GM18870 (cell line): ENCODE measurements at regions not wholly inside any gene's neighbourhood (a gene's known extent, or its start where the extent isn't known, plus 50 kb on each side); places are given as distances from the start of the nearest gene placed in this dataset.
A peak's percentile ranks its signal among the peaks of the same experiment; 100 is the strongest.

ENCODE experiments used
- ATAC-seq: cut with Tn5 transposase; IDR thresholded peaks from one replicate; pipeline ENCODE4 v1.9.1; 2021; ENCODE audit warnings: moderate library complexity; ENCODE audit not compliant: unreplicated experiment

GRCh38 chr1:109827466-109827865 lies 63.7 kb upstream of the EPS8L3 start:
- no peak for ATAC-seq

- no peak for ATAC-seq
Measured at GRCh38 chr1:109826930-109827349, 63.2 kb upstream of the EPS8L3 start.

GRCh38 chr1:109826446-109826845 lies 62.7 kb upstream of the EPS8L3 start:
- no peak for ATAC-seq

DNA sequence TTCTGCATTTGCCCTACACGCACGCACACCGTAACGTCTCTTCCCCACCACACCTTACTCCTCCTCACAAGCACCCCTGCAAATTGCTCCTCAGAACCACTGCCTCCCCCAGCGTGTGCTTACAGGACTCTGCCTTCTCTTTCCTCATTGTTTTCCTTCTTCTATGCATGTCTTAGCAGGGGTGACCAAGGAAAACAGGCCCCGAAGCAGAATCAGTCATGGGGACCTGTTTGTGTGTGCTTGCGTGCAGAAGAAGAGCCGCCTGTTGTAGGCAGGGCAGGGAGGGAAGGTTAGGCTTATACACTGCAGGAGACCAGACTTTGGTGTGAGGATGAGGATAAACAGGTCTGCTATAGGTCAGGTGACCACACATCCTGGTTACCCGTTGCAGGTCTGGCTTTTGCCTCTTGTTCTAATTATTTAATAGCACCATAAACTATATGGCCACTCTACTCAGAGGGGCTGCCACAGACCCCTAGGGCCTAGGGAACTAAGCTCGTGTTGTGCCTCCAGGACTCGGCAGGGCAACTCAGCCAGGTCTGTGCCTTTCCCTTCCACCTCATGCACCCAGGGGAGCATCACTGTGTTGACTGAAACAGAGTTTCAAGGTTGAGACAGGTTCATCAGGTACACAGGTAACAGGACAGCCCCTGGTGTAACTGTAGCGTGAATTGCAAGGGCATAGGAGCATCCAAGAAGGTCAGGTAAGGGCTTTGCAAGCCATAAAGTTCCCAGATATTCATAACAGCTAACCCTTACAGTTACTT lies 60.8 kb upstream of the EPS8L3 start:
- no peak for ATAC-seq

GRCh38 chr1:109823543-109824348 lies 60.0 kb upstream of the EPS8L3 start:
- no peak for ATAC-seq

DNA sequence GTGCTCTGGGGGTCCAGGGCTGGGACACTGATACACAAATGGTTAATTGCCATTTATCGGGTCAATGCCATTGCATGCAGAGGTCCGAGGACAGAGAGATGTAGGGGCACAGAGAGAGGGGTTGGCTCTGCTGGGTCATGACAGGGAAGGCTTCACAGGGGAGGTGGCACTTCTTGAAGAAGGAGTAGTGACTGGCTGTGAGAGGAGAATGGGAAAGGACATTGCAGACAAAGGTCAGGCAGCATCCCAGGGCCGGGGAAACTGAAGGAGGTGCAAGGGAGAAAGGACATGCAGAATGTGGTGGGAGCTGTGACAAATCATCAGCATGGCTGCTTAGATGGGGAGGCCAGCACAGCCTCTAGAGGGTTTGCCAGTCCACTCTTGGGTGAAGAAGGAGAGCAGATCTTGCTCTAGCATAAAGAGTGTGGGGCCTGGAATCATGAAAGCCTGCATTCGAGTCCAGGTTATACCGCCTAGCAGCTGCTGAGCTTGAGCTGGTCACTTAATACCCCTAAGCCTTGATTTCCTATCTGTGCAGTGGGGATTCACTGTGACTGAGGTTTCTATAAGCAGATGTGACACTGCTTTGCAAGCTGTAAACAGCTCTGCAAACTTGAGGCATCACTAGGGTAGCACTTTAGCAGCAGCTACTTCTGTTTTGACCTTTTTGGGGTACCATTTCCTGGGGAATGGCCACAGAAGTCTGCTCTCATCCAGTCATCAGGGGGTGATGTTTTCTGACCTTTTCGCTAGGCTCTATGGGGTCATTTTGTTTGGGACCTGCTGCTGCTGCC lies 59.2 kb upstream of the EPS8L3 start:
- ATAC-seq = no peak

GRCh38 chr1:109821831-109822745 lies 58.4 kb upstream of the EPS8L3 start:
- no peak for ATAC-seq

DNA sequence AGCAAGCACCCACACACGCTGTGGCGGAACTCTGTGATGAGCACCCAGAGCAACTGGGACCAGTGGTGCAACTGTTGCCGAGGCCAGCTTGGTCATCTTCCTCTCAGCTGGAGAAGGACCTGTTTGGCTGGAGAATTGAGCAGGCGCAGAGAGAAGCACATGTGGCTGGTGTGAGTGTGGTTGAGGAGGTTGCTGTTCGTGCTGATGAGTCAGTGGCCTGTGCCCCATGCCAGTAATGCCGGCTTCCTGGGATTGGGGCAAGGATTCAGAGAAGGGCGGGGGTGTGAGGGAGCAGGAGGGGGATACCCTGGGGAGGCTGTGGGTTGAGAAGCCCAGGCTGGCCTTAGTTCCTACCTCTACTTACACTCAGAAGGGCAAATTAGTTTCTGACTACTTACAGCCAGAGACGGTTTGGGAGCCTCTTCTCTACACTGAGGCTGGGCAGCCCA lies 57.5 kb upstream of the EPS8L3 start:
- no peak for ATAC-seq

DNA sequence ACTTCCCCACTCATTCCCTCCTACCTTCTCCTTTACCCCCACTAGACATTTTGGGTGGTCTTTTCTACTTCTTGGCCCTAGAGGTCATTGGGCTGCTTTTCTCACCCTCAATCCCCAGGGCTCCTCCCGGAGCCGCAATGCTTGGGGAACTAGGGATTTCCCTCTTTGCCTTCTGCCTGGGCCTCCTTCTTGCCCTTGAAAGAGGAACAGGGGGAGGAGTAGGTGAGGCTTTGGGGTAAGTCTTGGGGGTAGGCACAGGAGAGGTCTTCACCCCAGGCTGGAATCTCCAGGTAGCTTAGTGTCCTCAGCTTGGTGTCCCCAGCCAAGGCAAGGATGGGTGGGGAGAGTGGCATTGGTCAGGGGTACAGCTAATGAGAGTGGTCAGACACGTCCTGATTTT lies 56.2 kb upstream of the EPS8L3 start:
- ATAC-seq = no peak

- ATAC-seq = no peak
Measured at GRCh38 chr1:109818988-109819764, 55.5 kb upstream of the EPS8L3 start.

DNA sequence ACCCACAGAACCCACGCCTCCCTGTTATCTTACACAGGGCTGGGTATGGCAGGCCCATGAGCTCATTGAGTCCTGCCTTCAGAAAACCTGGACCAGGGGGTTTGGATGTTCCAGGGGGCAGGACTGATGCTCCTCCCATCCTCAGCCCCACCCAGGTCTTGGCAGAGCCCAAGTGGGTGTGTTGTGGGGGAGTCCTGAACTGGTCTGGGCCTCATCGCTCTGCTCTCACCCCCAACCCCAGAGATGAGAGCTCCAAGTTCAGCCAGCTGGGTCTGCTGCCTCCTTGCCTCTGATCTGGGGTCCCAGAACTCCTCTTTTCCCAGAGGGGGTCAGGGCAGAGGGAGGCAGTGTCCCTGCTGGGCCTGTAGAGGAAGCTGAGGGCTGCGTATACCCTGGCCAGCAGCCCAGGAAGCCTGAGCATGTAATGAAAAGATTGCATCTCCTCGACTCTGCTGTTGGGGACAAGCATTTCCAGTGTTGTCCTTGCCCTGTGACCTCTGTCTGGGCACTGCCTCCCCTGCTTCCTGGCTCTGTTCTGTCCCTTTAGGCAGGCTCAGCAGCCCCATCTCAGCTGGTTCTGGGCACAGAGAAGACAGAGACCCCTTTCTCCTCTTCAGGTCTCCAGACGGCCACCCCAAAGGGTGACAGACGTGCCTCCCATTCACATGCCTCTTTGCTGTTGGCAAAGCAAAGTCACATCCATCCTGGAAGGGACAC lies 54.7 kb upstream of the EPS8L3 start:
- ATAC-seq = no peak

DNA sequence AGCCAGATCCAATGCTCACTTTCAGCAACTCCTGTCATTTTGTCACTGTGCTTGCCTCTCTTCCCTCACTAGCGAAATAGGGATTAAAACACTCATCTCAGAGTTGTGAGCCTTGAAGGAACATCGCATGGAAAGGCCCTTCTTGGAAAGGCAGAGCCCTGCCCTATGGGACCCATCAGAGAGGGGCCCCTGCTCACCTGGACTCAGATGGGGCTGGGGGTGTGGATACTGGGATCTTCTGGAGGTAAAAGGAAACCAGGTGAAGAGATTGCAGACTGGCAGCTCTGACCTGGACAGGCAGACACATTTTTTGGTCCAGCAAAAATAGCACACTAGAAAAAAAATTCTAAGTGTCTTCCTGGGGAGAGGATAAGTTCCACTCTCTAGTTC lies 54.2 kb upstream of the EPS8L3 start:
- no peak for ATAC-seq

GRCh38 chr1:109816975-109817535 lies 53.3 kb upstream of the EPS8L3 start:
- no peak for ATAC-seq

DNA sequence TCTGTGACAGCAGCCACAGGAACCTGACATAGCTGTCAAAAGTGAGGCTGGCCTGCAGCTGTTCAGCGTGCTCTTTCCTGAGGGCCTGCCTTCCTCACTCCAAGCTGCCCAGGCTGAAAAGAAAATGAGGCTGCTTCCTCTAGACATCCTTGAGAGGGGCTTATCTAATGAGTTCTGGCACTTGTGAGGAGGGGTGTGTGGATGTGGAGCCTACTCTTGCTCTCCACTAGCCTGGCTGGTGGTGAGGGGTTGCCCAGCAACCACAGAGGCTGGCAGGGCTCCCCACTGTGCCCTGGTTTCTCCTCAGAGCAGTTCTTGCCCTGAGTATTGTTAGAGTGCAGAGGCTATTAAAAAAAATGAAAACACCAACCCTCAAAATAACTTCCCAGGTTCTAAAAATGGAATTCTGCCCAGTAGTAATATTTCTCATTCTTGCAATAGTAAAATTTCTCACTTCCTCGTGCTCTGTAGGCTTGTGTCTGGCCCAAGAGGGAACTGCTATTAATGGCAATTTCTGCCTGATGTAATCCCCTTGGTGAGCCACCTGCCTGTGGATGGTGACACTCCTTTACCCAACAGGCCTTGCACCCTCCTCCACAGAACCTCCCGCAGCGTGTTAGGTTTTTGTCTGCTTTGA lies 52.6 kb upstream of the EPS8L3 start:
- ATAC-seq = peak; percentile 94

DNA sequence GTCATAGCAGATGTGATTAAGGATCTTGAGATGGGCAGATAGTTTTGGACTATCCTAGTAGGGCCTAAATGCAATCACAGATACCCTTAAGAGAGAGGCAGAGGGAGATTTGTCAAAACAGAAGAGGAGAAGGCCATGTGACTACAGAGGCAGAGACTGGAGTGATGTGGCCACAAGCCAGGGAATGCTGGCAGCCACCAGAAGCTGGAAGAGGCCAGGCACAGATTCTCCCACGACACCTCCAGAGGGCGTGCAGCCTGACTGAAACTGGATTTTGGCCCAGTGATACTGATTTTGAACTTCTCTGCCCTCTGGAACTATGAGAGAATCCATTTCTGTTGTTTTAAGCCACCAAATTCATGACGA lies 52.1 kb upstream of the EPS8L3 start:
- no peak for ATAC-seq

DNA sequence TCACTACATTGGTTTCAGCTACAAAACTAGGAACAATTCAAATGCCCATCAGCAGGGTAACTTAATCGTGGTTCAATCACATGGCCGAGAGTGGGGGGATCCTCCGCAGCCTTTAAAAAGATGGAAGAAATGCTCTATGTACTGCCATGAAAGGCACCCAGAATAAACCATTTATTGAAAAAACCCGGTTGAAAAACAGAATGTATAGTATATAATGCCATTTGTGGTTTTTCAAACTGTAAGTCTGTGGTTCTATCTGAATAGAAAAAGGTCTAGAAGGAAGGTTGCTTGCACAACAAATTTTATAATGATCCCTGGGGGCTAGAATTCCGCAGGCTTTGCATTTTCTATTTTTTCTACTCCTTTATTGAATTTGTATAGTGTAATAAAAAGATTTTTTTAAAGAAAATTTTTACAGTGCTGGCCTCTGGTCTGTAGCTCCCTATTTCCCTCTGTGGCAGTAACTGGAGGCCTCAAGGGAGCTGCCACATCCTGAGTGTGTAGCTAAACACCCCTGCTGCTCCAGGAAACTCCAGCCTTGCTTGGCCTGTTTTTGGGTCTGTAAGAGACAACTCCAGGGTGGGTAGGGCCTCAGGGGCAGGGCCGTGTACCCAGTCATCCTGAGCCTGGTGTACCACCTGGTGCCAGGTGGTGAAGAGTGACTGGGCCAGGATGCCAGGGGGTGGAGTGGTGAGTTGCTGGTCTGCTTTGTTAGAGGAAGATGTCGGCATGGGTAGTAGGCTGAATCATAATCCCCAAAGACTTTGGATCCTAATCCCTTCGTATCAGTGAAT lies 51.5 kb upstream of the EPS8L3 start:
- ATAC-seq = no peak

GRCh38 chr1:109814223-109814622 lies 50.5 kb upstream of the EPS8L3 start:
- no peak for ATAC-seq
